GM12878 (cell line): ENCODE measurements at regions not wholly inside any gene's neighbourhood (a gene's known extent, or its start where the extent isn't known, plus 50 kb on each side); places are given as distances from the start of the nearest gene placed in this dataset.

ENCODE experiments used
- ATAC-seq: fragments of 200-7000 bp; cut with Tn5 transposase; 3 replicates; pipeline ENCODE4 v1.9.1; 2020; ENCODE audit warnings: mild to moderate bottlenecking, moderate library complexity
- BruUV-seq: library from RNA; stranded (reverse); fragments of 400-500 nt; replicated peaks from 2 replicates; lab custom pipeline; 2021; lab: Mats Ljungman, UMichigan
- CTCF ChIA-PET: fragments of 300-600 bp; sonication (Branson Sonifier 250); formaldehyde crosslinking; extraction: SDS; loops from one replicate; lab custom pipeline; 2021; ENCODE audit warnings: inconsistent platforms; lab: Yijun Ruan, JAX
- POLR2A ChIA-PET: fragments of 350-600 bp; formaldehyde crosslinking; extraction: SDS; loops from one replicate; lab custom pipeline; 2021; ENCODE audit warnings: inconsistent platforms; lab: Charles Lee
- RAD21 ChIA-PET: fragments of 300-600 bp; sonication (Branson Sonifier 250); formaldehyde crosslinking; loops from one replicate; lab custom pipeline; 2023; ENCODE audit warnings: antibody characterized with exemption; ENCODE audit not compliant: unreplicated experiment; lab: Charles Lee
- SMC1A ChIA-PET: fragments of 300-600 bp; sonication (Branson Sonifier 250); formaldehyde crosslinking; loops from one replicate; lab custom pipeline; 2023; ENCODE audit not compliant: unreplicated experiment, uncharacterized antibody; lab: Charles Lee
- DNase-seq: peaks from one replicate; pipeline ENCODE4 v3.0.0-alpha.2; 2011; ENCODE audit warnings: low read depth, low spot score
- FAIRE-seq: peaks from 3 replicates; lab custom pipeline; 2011; peaks lifted over from hg19 to GRCh38; lab: Jason Lieb, UNC
- H2AFZ ChIP-seq: 2 replicates; pipeline ENCODE4 v1.6.0; 2011; ENCODE audit warnings: low read depth, low read length, control low read depth; ENCODE audit not compliant: control insufficient read depth
- H3K27ac ChIP-seq: 2 replicates; pipeline ENCODE4 v1.5.1; 2011; ENCODE audit warnings: control low read depth; ENCODE audit not compliant: control insufficient read depth, insufficient read depth
- H3K27me3 ChIP-seq, 2 experiments: replicated peaks in 1 of 2; 2 replicates each; pipeline versions ENCODE4 v1.6.0 to v1.6.1; 2011; ENCODE audit warnings: low read length in 1 of 2; ENCODE audit not compliant: control insufficient read depth in 2 of 2, insufficient read depth in 2 of 2
- H3K36me3 ChIP-seq, 2 experiments: 2 replicates each; pipeline ENCODE4 v1.5.1; 2011; ENCODE audit warnings: low read length in 1 of 2; ENCODE audit not compliant: control insufficient read depth in 2 of 2, insufficient read depth in 2 of 2
- H3K4me1 ChIP-seq: 2 replicates; pipeline ENCODE4 v1.6.1; 2011; ENCODE audit warnings: mild to moderate bottlenecking, low read length, moderate library complexity, mixed read lengths; ENCODE audit not compliant: control insufficient read depth, insufficient read depth
- H3K4me2 ChIP-seq: 2 replicates; pipeline ENCODE4 v1.6.0; 2011; ENCODE audit warnings: control low read depth; ENCODE audit not compliant: control insufficient read depth, insufficient read depth
- H3K4me3 ChIP-seq: fragments of 200-600 bp; sonication (generic); 2 replicates; pipeline ENCODE4 v1.5.1; 2016
- H3K79me2 ChIP-seq: 2 replicates; pipeline ENCODE4 v1.6.0; 2011; ENCODE audit warnings: low read length; ENCODE audit not compliant: control insufficient read depth, insufficient read depth
- H3K9ac ChIP-seq: 2 replicates; pipeline ENCODE4 v1.8.0; 2011; ENCODE audit warnings: low read length, control low read depth, mixed read lengths; ENCODE audit not compliant: control insufficient read depth, insufficient read depth
- H3K9me3 ChIP-seq: replicated peaks from 3 replicates; pipeline ENCODE4 v1.5.1; 2011; ENCODE audit warnings: mild to moderate bottlenecking, low read length; ENCODE audit not compliant: control insufficient read depth, insufficient read depth
- H4K20me1 ChIP-seq: 2 replicates; pipeline ENCODE4 v1.6.0; 2011; ENCODE audit not compliant: control insufficient read depth, insufficient read depth
- BHLHE40 ChIP-seq, 2 experiments: fragments of 450-650 bp in 1 of 2; IDR thresholded peaks; 2 replicates each; pipeline ENCODE4 v1.6.1; 2011 to 2017; ENCODE audit warnings: low read depth in 2 of 2, borderline replicate concordance in 1 of 2, improper control_type of control experiment in 1 of 2, low read length in 1 of 2, mild to moderate bottlenecking in 1 of 2
- IRF4 ChIP-seq: IDR thresholded peaks from 2 replicates; pipeline ENCODE4 v1.6.1; 2011; ENCODE audit warnings: low read depth, low read length
- SIN3A ChIP-seq: IDR thresholded peaks from 2 replicates; pipeline ENCODE4 v1.6.1; 2012; ENCODE audit warnings: low read depth, low read length, improper control_type of control experiment
- WGBS: methylation state at CpG from one replicate; pipeline ENCODE4 v1.1.6; 2016; ENCODE audit warnings: low lambda C conversion rate; ENCODE audit not compliant: insufficient replicate concordance, insufficient coverage; ENCODE audit errors: missing lambda C conversion rate; 5-methylcytosine and 5-hydroxymethylcytosine counted together
- in situ Hi-C: fragments of 300-500 bp; cut with MboI; formaldehyde crosslinking; loops from 9 replicates; pipeline ENCODE4 v1.14.3; 2018; ENCODE audit warnings: mixed read lengths
- intact Hi-C: fragments of 100-400 bp; cut with micrococcal nuclease; formaldehyde crosslinking; loops from one replicate; pipeline ENCODE4 v1.14.2; 2022; ENCODE audit not compliant: unreplicated experiment
- TF ChIP-seq, protein P1 (sequence below): fragments of 450-650 bp; IDR thresholded peaks from 2 replicates; pipeline ENCODE4 v1.6.1; 2016; ENCODE audit warnings: mild to moderate bottlenecking

DNA sequence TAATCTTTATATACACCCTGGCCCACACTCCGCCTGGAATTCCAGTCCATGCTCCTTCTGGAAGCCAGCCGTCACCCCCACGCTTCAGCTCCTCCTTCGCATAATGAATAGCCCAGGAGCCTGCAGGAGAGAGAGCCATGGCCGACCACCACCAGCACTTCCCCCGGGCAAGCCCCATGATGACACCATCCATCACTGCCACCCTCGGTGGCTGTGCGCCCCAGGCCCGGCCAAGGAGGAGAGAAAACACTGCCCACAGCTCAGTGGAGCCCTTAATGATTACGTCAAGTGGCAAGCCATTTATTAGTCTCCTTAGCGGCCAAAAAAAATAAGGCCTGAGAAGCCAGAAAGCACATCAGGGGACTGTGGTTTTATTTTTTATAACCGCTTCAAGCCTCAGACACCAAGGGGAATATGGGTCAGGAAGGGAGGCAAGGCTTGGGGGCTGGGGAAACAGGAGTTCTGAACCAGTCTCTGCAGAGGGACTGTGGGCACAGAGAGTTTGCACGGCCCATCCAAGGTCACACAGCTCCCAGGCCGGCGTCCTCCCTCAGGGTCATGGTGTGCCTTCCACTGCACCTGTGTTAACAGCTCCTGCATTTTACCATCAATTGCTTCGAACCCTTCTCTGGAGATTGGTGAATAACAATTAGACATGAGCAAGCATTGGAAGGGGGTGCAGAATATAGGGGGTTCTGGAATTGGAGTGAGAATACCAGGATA is 134.3 kb downstream of the MN1 start:
- DNase-seq = no peak
- in situ Hi-C loops (no loop called here), intact Hi-C loops (no loop called here)
- ChIA-PET RAD21 (no interaction called here), POLR2A (no interaction called here), CTCF (no interaction called here), SMC1A (no interaction called here)
- no peak overlapping the region for H3K4me3 ChIP-seq
- no peaks in the 10 kb centered on the region; a peak in 1 of 4 replicates for H3K27me3 ChIP-seq
- no peaks in the 10 kb centered on the region for H3K36me3 ChIP-seq
- no peak overlapping the region for H3K4me2 ChIP-seq
- TF ChIP-seq BHLHE40 (IDR thresholded peaks at IDR 0.05; ENCODE audit: borderline replicate concordance in 1 of 2, low read depth in 2 of 2, low read length in 1 of 2) = no peak
- TF ChIP-seq, protein P1, sequence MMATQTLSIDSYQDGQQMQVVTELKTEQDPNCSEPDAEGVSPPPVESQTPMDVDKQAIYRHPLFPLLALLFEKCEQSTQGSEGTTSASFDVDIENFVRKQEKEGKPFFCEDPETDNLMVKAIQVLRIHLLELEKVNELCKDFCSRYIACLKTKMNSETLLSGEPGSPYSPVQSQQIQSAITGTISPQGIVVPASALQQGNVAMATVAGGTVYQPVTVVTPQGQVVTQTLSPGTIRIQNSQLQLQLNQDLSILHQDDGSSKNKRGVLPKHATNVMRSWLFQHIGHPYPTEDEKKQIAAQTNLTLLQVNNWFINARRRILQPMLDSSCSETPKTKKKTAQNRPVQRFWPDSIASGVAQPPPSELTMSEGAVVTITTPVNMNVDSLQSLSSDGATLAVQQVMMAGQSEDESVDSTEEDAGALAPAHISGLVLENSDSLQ = no peak
- TF ChIP-seq IRF4 = no peak
- no peak for TF ChIP-seq SIN3A
- no peaks in the 10 kb centered on the region for H3K79me2 ChIP-seq
- H3K27ac ChIP-seq = no peak overlapping the region
- 30% methylated on average over 16 of the region's 16 CpGs for WGBS
- no peak overlapping the region for H3K9ac ChIP-seq
- no peaks in the 10 kb centered on the region for H3K4me1 ChIP-seq
- no peaks in the 10 kb centered on the region; the same call in 2 of the 3 replicates for H3K9me3 ChIP-seq
- H4K20me1 ChIP-seq = no peaks in the 10 kb centered on the region
- no peak for ATAC-seq
- no peak overlapping the region for H2AFZ ChIP-seq
- no TSS peak for BruUV-seq
- no peak for FAIRE-seq
